Brain microvascular endothelial cell (primary cell): ENCODE measurements at regions not wholly inside any gene's neighbourhood (a gene's known extent, or its start where the extent isn't known, plus 50 kb on each side); places are given as distances from the start of the nearest gene placed in this dataset.

Experiments used
- DNase-seq: peaks from one replicate; pipeline ENCODE4 v3.0.0-alpha.2; 2020
- H3K27ac ChIP-seq: fragments of 250-450 bp; sonication (Bioruptor Pico); 2 replicates; pipeline ENCODE4 v1.5.1; 2020; ENCODE audit warnings: mild to moderate bottlenecking, moderate library complexity
- H3K27me3 ChIP-seq: fragments of 250-450 bp; sonication (Bioruptor Pico); replicated peaks from 2 replicates; pipeline ENCODE4 v1.5.1; 2020; ENCODE audit warnings: mild to moderate bottlenecking
- H3K36me3 ChIP-seq: fragments of 250-450 bp; sonication (Bioruptor Pico); replicated peaks from 2 replicates; pipeline ENCODE4 v1.5.1; 2020; ENCODE audit warnings: mild to moderate bottlenecking
- H3K4me3 ChIP-seq: 2 replicates; pipeline ENCODE4 v1.5.1; 2011; ENCODE audit warnings: low read depth, mild to moderate bottlenecking, control low read depth, low read length, moderate library complexity
- CTCF ChIP-seq: IDR thresholded peaks from 2 replicates; pipeline ENCODE4 v1.5.1; 2011; ENCODE audit warnings: low read depth, mild to moderate bottlenecking, moderate library complexity, low read length, control low read depth, inconsistent platforms; ENCODE audit errors: missing control alignments
- in situ Hi-C: cut with HindIII; loops from 2 replicates; pipeline ENCODE4 v1.10.0; 2017; ENCODE audit warnings: low sequenced_read_pairs, low pct_ligation_motif_present

GRCh38 chr4:100938698-100939097 is 408.6 kb downstream of the PPP3CA start:
- no peak for TF ChIP-seq CTCF
- H3K27me3 ChIP-seq, result no peaks in the 10 kb centered on the region
- in situ Hi-C loops, result no loop called here
- H3K36me3 ChIP-seq, result no peaks in the 10 kb centered on the region
- DNase-seq, result no peak
- H3K27ac ChIP-seq, result no peak overlapping the region
- H3K4me3 ChIP-seq, result no peak overlapping the region

GRCh38 chr4:100936661-100937375 is 410.5 kb downstream of the PPP3CA start:
- H3K27ac ChIP-seq, result no peak overlapping the region
- no peak for TF ChIP-seq CTCF
- no peak overlapping the region for H3K4me3 ChIP-seq
- no peak for DNase-seq
- no peaks in the 10 kb centered on the region for H3K36me3 ChIP-seq
- in situ Hi-C loops, result no loop called here
- no peaks in the 10 kb centered on the region for H3K27me3 ChIP-seq

- Histone ChIP-seq H3K27ac (no peak overlapping the region), H3K27me3 (no peaks in the 10 kb centered on the region), H3K36me3 (no peaks in the 10 kb centered on the region), H3K4me3 (no peak overlapping the region)
- peak; percentile 55 for TF ChIP-seq CTCF
- in situ Hi-C loops, result no loop called here
- no peak for DNase-seq
Observed at GRCh38 chr4:100935090-100935489, 412.2 kb downstream of the PPP3CA start.

GRCh38 chr4:100933628-100934027 is 413.7 kb downstream of the PPP3CA start:
- Histone ChIP-seq H3K36me3 (no peaks in the 10 kb centered on the region), H3K27ac (no peak overlapping the region), H3K4me3 (no peak overlapping the region), H3K27me3 (no peaks in the 10 kb centered on the region)
- no peak for TF ChIP-seq CTCF
- DNase-seq, result peak; percentile 15
- in situ Hi-C loops, result no loop called here

GRCh38 chr4:100929758-100930157 is 411.9 kb upstream of the EMCN start:
- Histone ChIP-seq H3K27me3 (no peaks in the 10 kb centered on the region), H3K4me3 (no peak overlapping the region), H3K27ac (no peak overlapping the region), H3K36me3 (no peaks in the 10 kb centered on the region)
- no peak for DNase-seq
- in situ Hi-C loops, result no loop called here
- TF ChIP-seq CTCF, result no peak

- Histone ChIP-seq H3K36me3 (no peaks in the 10 kb centered on the region), H3K4me3 (no peak overlapping the region), H3K27ac (no peak overlapping the region), H3K27me3 (no peaks in the 10 kb centered on the region)
- DNase-seq, result no peak
- no peak for TF ChIP-seq CTCF
- in situ Hi-C loops, result no loop called here
Observed at GRCh38 chr4:100929135-100929534, 411.3 kb upstream of the EMCN start.
